HEK293 (cell line): ENCODE measurements at regions not wholly inside any gene's neighbourhood (a gene's known extent, or its start where the extent isn't known, plus 50 kb on each side); places are given as distances from the start of the nearest gene placed in this dataset.

Source experiments
- CTCF ChIA-PET: fragments of 350-600 bp; formaldehyde crosslinking; extraction: SDS; loops from one replicate; lab custom pipeline; 2021; ENCODE audit warnings: antibody characterized with exemption; lab: Yijun Ruan, JAX
- POLR2A ChIA-PET: fragments of 300-600 bp; formaldehyde crosslinking; extraction: SDS; loops from one replicate; lab custom pipeline; 2020; ENCODE audit warnings: antibody characterized with exemption, inconsistent platforms; lab: Yijun Ruan, JAX
- H3K27ac ChIP-seq: fragments of 200-500 bp; sonication (Bioruptor generic); 2 replicates; pipeline ENCODE4 v1.5.1; 2014; ENCODE audit warnings: low read depth, low read length, control low read depth, inconsistent platforms; ENCODE audit errors: extremely low read depth
- H3K36me3 ChIP-seq, 2 experiments: fragments of 200-500 bp in 1 of 2; sonication (Bioruptor generic) in 1 of 2; 1 replicate in 1 of 2; 2 replicates in 1 of 2; pipeline ENCODE4 v1.5.1; 2014 to 2017; ENCODE audit warnings: inconsistent platforms in 2 of 2, low read length in 2 of 2; ENCODE audit not compliant: control insufficient read depth in 2 of 2, insufficient read depth in 1 of 2
- H3K4me1 ChIP-seq: fragments of 200-500 bp; sonication (Bioruptor generic); 2 replicates; pipeline ENCODE4 v1.5.1; 2014; ENCODE audit warnings: mild to moderate bottlenecking, low read length, inconsistent platforms; ENCODE audit not compliant: control insufficient read depth, insufficient read depth
- H3K4me3 ChIP-seq: 2 replicates; pipeline ENCODE4 v1.5.1; 2011; ENCODE audit warnings: low read depth, mild to moderate bottlenecking, control low read depth, low read length, moderate library complexity
- H3K9me3 ChIP-seq: fragments of 200-500 bp; sonication (Bioruptor generic); 2 replicates; pipeline ENCODE4 v1.5.1; 2014; ENCODE audit warnings: low read depth, low read length, inconsistent platforms; ENCODE audit not compliant: control insufficient read depth, insufficient read depth
- GLI4 ChIP-seq: fragments of 450-650 bp; formaldehyde crosslinking; IDR thresholded peaks from 2 replicates; pipeline ENCODE4 v1.5.1; 2016; ENCODE audit warnings: missing biosample characterization, missing genetic modification characterization
- HOXD13 ChIP-seq: sonication (generic); formaldehyde crosslinking; IDR thresholded peaks from 2 replicates; pipeline ENCODE4 v1.8.0; 2022; ENCODE audit warnings: missing genetic modification reagents, borderline replicate concordance
- IKZF3 ChIP-seq: fragments of 450-650 bp; IDR thresholded peaks from 2 replicates; pipeline ENCODE4 v1.5.0; 2018; ENCODE audit warnings: missing biosample characterization, mild to moderate bottlenecking, missing genetic modification characterization, moderate library complexity
- SCRT2 ChIP-seq: fragments of 450-650 bp; formaldehyde crosslinking; IDR thresholded peaks from 2 replicates; pipeline ENCODE4 v1.5.1; 2016; ENCODE audit warnings: missing biosample characterization, missing genetic modification characterization
- SETDB1 ChIP-seq: IDR thresholded peaks from one replicate; pipeline ENCODE4 v1.6.1; 2017; ENCODE audit warnings: mild to moderate bottlenecking, low read length, moderate library complexity, mixed read lengths; ENCODE audit not compliant: insufficient read length
- ZBTB20 ChIP-seq: fragments of 450-650 bp; formaldehyde crosslinking; IDR thresholded peaks from 2 replicates; pipeline ENCODE4 v1.5.1; 2016; ENCODE audit warnings: missing biosample characterization, missing genetic modification characterization
- ZNF133 ChIP-seq: fragments of 450-650 bp; formaldehyde crosslinking; IDR thresholded peaks from 2 replicates; pipeline ENCODE4 v1.5.1; 2016; ENCODE audit warnings: missing biosample characterization, missing genetic modification characterization
- ZNF174 ChIP-seq: fragments of 450-650 bp; formaldehyde crosslinking; IDR thresholded peaks from 2 replicates; pipeline ENCODE4 v1.5.0; 2017; ENCODE audit warnings: missing biosample characterization, mild to moderate bottlenecking, missing genetic modification characterization
- ZNF19 ChIP-seq: fragments of 450-650 bp; formaldehyde crosslinking; IDR thresholded peaks from 2 replicates; pipeline ENCODE4; 2016; ENCODE audit warnings: missing biosample characterization, missing genetic modification characterization, low read depth
- ZNF23 ChIP-seq: fragments of 450-650 bp; formaldehyde crosslinking; IDR thresholded peaks from 2 replicates; pipeline ENCODE4 v1.5.1; 2016; ENCODE audit warnings: missing biosample characterization, missing genetic modification characterization, borderline replicate concordance
- ZNF24 ChIP-seq: fragments of 450-650 bp; formaldehyde crosslinking; IDR thresholded peaks from 2 replicates; pipeline ENCODE4 v1.5.1; 2016; ENCODE audit warnings: missing biosample characterization, missing genetic modification characterization
- ZNF350 ChIP-seq: fragments of 450-650 bp; formaldehyde crosslinking; IDR thresholded peaks from 2 replicates; pipeline ENCODE4 v1.5.0; 2017; ENCODE audit warnings: missing biosample characterization, mild to moderate bottlenecking, missing genetic modification characterization
- ZNF423 ChIP-seq: fragments of 450-650 bp; formaldehyde crosslinking; IDR thresholded peaks from 2 replicates; pipeline ENCODE4 v1.5.1; 2016; ENCODE audit warnings: missing biosample characterization, missing genetic modification characterization
- ZNF544 ChIP-seq: fragments of 450-650 bp; formaldehyde crosslinking; IDR thresholded peaks from 2 replicates; pipeline ENCODE4 v1.5.0; 2017; ENCODE audit warnings: missing biosample characterization, missing genetic modification characterization
- ZNF561 ChIP-seq: fragments of 450-650 bp; IDR thresholded peaks from 2 replicates; pipeline ENCODE4 v1.5.1; 2018; ENCODE audit warnings: missing biosample characterization, missing genetic modification characterization, borderline replicate concordance
- ZNF610 ChIP-seq: fragments of 450-650 bp; formaldehyde crosslinking; IDR thresholded peaks from 2 replicates; pipeline ENCODE4 v1.5.1; 2016; ENCODE audit warnings: missing biosample characterization, missing genetic modification characterization, borderline replicate concordance
- ZNF621 ChIP-seq: fragments of 450-650 bp; formaldehyde crosslinking; IDR thresholded peaks from 2 replicates; pipeline ENCODE4 v1.5.1; 2017; ENCODE audit warnings: missing biosample characterization, missing genetic modification characterization
- ZNF747 ChIP-seq: fragments of 450-650 bp; formaldehyde crosslinking; IDR thresholded peaks from 2 replicates; pipeline ENCODE4 v1.5.1; 2016; ENCODE audit warnings: missing biosample characterization, missing genetic modification characterization
- ZSCAN30 ChIP-seq: fragments of 450-650 bp; IDR thresholded peaks from 2 replicates; pipeline ENCODE4 v1.5.1; 2018; ENCODE audit warnings: missing biosample characterization, mild to moderate bottlenecking, missing genetic modification characterization, moderate library complexity
- TF ChIP-seq, protein P1 (sequence below): fragments of 450-650 bp; formaldehyde crosslinking; IDR thresholded peaks from 2 replicates; pipeline ENCODE4 v1.5.1; 2016; ENCODE audit warnings: missing biosample characterization, missing genetic modification characterization
- TF ChIP-seq, protein P2 (sequence below): fragments of 450-650 bp; formaldehyde crosslinking; IDR thresholded peaks from 2 replicates; pipeline ENCODE4 v1.5.1; 2017; ENCODE audit warnings: missing biosample characterization, mild to moderate bottlenecking, missing genetic modification characterization, moderate library complexity
- TF ChIP-seq, protein P3 (sequence below): fragments of 450-650 bp; formaldehyde crosslinking; IDR thresholded peaks from 2 replicates; pipeline ENCODE4 v1.5.1; 2016; ENCODE audit warnings: missing biosample characterization, missing genetic modification characterization
- TF ChIP-seq, protein P4 (sequence below): fragments of 450-650 bp; formaldehyde crosslinking; IDR thresholded peaks from 2 replicates; pipeline ENCODE4 v1.5.1; 2016; ENCODE audit warnings: missing biosample characterization, missing genetic modification characterization
- TF ChIP-seq, protein P5 (sequence below): fragments of 450-650 bp; formaldehyde crosslinking; IDR thresholded peaks from 2 replicates; pipeline ENCODE4 v1.5.1; 2016; ENCODE audit warnings: missing biosample characterization, missing genetic modification characterization
- TF ChIP-seq, protein P6 (sequence below): fragments of 450-650 bp; formaldehyde crosslinking; IDR thresholded peaks from 2 replicates; pipeline ENCODE4 v1.5.1; 2016; ENCODE audit warnings: missing biosample characterization, missing genetic modification characterization

DNA sequence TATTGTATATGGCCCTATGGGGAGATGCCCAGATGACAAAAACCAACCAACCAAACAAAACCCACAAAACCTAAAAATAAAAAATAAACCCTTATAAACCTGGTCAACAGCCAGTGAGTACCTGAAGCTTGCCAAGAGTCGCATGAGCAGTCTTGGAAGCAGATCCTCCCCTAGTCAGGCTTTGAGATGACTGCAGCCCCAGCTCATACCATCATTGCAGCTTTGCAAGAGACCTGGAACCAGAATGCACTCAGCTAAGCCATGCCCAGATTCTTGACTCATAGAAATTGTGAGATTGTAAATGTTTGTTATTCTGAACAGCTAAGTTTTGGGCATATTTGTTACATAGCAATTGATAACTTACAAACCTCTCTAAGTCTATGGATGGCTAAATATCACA is 326.8 kb downstream of the HLX start (continued):
- TF ChIP-seq GLI4 (tag by site-specific recombination), result no peak
- TF ChIP-seq, all 188 proteins: peak for 0

DNA sequence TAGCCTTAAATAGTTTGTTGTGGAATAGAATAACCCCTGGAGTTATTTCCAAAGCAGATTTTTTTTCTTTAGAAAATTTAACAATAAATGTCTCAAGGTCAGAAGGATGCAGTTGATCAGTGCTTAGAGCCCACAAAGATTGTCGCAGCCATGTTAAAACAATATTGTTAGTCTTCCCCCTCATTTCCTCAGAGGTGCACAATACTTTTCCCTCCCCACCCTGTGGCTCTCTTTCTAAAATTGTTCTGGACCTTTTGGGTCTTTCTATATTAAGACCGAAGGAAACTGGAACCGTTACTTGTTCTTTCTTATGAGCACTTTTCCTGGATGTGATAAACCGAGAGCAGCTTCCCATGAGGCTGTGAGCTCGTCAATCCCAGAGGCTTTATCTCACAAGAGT is 333.7 kb downstream of the HLX start:
- Histone ChIP-seq H3K4me1 (no peaks in the 10 kb centered on the region), H3K9me3 (no peaks in the 10 kb centered on the region)
- TF ChIP-seq ZNF610 (tag by site-specific recombination) (no peak), ZNF544 (tag by site-specific recombination) (no peak), ZNF747 (no peak), ZNF423 (tag by site-specific recombination) (no peak), SETDB1 (no peak), ZNF23 (tag by site-specific recombination) (no peak), ZNF174 (tag by site-specific recombination) (no peak), ZBTB20 (tag by site-specific recombination) (no peak)
- TF ChIP-seq, protein P1, sequence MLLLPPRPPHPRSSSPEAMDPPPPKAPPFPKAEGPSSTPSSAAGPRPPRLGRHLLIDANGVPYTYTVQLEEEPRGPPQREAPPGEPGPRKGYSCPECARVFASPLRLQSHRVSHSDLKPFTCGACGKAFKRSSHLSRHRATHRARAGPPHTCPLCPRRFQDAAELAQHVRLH, result no peak
- TF ChIP-seq, protein P2, sequence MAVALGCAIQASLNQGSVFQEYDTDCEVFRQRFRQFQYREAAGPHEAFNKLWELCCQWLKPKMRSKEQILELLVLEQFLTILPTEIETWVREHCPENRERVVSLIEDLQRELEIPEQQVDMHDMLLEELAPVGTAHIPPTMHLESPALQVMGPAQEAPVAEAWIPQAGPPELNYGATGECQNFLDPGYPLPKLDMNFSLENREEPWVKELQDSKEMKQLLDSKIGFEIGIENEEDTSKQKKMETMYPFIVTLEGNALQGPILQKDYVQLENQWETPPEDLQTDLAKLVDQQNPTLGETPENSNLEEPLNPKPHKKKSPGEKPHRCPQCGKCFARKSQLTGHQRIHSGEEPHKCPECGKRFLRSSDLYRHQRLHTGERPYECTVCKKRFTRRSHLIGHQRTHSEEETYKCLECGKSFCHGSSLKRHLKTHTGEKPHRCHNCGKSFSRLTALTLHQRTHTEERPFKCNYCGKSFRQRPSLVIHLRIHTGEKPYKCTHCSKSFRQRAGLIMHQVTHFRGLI (tag by site-specific recombination), result no peak
- TF ChIP-seq, protein P3, sequence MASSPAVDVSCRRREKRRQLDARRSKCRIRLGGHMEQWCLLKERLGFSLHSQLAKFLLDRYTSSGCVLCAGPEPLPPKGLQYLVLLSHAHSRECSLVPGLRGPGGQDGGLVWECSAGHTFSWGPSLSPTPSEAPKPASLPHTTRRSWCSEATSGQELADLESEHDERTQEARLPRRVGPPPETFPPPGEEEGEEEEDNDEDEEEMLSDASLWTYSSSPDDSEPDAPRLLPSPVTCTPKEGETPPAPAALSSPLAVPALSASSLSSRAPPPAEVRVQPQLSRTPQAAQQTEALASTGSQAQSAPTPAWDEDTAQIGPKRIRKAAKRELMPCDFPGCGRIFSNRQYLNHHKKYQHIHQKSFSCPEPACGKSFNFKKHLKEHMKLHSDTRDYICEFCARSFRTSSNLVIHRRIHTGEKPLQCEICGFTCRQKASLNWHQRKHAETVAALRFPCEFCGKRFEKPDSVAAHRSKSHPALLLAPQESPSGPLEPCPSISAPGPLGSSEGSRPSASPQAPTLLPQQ (tag by site-specific recombination), result no peak
- TF ChIP-seq, protein P4, sequence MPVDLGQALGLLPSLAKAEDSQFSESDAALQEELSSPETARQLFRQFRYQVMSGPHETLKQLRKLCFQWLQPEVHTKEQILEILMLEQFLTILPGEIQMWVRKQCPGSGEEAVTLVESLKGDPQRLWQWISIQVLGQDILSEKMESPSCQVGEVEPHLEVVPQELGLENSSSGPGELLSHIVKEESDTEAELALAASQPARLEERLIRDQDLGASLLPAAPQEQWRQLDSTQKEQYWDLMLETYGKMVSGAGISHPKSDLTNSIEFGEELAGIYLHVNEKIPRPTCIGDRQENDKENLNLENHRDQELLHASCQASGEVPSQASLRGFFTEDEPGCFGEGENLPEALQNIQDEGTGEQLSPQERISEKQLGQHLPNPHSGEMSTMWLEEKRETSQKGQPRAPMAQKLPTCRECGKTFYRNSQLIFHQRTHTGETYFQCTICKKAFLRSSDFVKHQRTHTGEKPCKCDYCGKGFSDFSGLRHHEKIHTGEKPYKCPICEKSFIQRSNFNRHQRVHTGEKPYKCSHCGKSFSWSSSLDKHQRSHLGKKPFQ (tag by site-specific recombination), result no peak
- TF ChIP-seq, protein P5, sequence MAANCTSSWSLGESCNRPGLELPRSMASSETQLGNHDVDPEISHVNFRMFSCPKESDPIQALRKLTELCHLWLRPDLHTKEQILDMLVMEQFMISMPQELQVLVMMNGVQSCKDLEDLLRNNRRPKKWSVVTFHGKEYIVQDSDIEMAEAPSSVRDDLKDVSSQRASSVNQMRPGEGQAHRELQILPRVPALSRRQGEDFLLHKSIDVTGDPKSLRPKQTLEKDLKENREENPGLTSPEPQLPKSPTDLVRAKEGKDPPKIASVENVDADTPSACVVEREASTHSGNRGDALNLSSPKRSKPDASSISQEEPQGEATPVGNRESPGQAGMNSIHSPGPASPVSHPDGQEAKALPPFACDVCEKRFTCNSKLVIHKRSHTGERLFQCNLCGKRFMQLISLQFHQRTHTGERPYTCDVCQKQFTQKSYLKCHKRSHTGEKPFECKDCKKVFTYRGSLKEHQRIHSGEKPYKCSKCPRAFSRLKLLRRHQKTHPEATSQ (tag by site-specific recombination), result no peak
- TF ChIP-seq, all 188 proteins: peak for 0
- ChIA-PET CTCF (interaction anchor here (0.9 kb wide), 1 partner anchor 9 kb away, joined by 8 read pairs; no protein-coding TSS in a partner anchor), POLR2A (no interaction called here)
- Histone ChIP-seq H3K4me3 (no peak overlapping the region), H3K27ac (no peak overlapping the region), H3K36me3 (no peaks in the 10 kb centered on the region)

DNA sequence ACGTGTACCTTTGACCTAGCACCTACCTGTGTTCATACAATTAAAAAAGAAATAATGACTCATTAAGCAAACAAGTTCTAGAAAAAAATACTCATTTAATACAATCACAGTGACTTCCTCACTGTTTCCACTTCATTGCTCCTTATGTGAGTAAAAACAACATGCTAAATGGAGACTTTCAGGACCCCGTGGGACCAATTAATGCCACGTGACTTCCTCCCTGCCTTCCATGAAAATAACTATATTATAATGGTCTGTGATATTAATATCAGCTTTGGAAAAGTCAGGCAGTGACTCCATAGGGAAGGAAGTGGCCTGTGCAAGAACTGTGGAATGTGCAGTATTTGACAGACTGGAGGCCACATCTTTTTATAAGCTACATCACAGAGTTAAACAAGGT is 337.8 kb downstream of the HLX start:
- no peaks in the 10 kb centered on the region for H3K36me3 ChIP-seq
- no peaks in the 10 kb centered on the region for H3K9me3 ChIP-seq
- no peaks in the 10 kb centered on the region for H3K4me1 ChIP-seq
- ChIA-PET CTCF (interaction anchor here (0.5 to 1.3 kb wide), 2 partner anchors 13 to 589 kb away, joined by 3 to 5 read pairs; no protein-coding TSS in a partner anchor), POLR2A (no interaction called here)
- H3K27ac ChIP-seq, result no peak overlapping the region
- no peak overlapping the region for H3K4me3 ChIP-seq
- TF ChIP-seq HOXD13 (CRISPR knock-in tag), result no peak
- TF ChIP-seq, protein P6, sequence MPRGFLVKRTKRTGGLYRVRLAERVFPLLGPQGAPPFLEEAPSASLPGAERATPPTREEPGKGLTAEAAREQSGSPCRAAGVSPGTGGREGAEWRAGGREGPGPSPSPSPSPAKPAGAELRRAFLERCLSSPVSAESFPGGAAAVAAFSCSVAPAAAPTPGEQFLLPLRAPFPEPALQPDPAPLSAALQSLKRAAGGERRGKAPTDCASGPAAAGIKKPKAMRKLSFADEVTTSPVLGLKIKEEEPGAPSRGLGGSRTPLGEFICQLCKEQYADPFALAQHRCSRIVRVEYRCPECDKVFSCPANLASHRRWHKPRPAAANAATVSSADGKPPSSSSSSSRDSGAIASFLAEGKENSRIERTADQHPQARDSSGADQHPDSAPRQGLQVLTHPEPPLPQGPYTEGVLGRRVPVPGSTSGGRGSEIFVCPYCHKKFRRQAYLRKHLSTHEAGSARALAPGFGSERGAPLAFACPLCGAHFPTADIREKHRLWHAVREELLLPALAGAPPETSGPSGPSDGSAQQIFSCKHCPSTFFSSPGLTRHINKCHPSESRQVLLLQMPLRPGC (tag by site-specific recombination), result no peak
- no peak for TF ChIP-seq ZNF133
- no peak for TF ChIP-seq ZSCAN30 (tag by site-specific recombination)
- no peak for TF ChIP-seq ZNF24 (tag by site-specific recombination)
- TF ChIP-seq, protein P1, result no peak
- no peak for TF ChIP-seq SCRT2 (tag by site-specific recombination)
- no peak for TF ChIP-seq ZNF621 (tag by site-specific recombination)
- TF ChIP-seq ZNF350 (tag by site-specific recombination), result no peak
- no peak for TF ChIP-seq ZNF561
- no peak for TF ChIP-seq ZNF19
- TF ChIP-seq IKZF3, result no peak
